ENCODE measurements at regions not wholly inside any gene's neighbourhood (a gene's known extent, or its start where the extent isn't known, plus 50 kb on each side); places are given as distances from the start of the nearest gene placed in this dataset.

DNA sequence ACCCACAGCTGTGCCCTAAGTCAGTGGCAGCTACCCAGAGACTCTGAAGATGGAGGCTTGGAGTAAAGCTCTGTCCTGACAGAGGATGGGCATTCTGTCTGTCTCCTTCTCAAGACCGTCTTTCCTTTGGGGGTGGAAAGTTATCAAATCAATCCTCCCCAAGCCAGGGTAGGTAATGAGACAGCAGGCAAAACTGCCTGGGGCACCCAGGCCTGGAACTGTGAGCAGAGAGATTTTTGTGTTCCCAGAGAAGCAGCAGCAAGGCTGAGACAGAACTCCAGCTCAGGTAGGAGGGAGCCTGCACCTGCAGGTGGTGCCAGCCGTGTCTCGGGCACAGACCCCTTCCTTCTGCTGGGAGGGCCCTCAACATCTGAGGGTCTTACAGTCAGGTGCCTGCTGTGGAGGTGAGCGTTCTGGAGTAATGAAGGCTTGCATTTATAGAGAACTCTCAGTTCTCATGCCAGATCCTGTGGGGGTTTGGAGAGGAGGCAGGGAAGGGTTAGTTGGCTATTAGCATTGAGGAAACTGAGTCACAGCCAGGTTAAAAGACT lies 95.6 kb downstream of the RIPK4 start:
- DNase-seq = no peak

DNA sequence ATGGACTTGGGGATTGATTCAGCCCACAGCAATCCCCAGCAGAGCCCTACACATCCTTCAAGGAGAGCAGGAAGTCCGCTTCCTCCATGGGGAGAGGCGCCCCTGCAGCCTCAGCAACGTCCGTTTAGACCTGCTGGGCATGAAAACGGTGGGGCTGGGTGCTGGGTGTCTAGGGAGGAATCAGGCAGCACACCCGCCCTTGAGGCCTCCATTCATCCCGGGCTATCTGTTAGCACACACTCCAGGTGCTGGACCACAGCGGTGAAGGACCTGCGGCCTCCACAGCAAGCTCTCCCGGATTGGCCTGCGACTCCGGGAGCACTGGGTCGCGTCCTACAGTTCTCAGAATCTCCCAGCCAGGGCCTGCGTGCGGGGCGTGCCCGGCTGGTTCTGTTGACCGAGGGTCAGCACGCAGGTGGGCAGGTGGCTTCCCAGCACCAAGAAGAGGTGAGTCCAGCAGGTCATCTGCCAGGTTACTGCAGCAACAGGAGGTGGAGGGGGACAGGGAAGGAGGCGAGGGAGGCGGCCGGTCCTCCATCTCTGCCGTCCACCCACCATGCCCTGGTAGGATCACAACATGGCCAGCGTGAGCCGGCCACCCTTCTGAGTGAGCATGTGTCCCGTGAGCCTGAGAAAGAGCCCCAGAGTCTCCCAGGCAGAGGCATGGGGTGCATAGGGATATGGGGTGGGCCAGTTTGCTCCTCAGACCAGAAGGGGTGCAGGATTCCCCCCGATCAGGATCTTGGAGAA lies 96.6 kb downstream of the RIPK4 start:
- DNase-seq = no peak

DNA sequence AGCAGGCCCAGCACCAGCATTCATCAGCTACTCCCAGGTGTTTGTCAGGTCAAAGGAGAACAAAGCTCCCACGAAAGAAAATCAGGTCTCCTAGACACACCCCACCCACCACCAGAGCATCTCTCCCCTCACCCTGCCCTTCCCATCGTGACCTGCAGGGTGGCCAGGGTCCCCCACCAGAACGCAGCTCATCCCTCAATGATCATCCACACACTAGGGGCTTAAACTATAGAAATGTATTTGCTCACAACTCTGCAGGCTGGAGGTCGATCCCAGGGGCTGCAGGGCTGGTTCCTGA lies 97.4 kb downstream of the RIPK4 start:
- no peak for DNase-seq

DNA sequence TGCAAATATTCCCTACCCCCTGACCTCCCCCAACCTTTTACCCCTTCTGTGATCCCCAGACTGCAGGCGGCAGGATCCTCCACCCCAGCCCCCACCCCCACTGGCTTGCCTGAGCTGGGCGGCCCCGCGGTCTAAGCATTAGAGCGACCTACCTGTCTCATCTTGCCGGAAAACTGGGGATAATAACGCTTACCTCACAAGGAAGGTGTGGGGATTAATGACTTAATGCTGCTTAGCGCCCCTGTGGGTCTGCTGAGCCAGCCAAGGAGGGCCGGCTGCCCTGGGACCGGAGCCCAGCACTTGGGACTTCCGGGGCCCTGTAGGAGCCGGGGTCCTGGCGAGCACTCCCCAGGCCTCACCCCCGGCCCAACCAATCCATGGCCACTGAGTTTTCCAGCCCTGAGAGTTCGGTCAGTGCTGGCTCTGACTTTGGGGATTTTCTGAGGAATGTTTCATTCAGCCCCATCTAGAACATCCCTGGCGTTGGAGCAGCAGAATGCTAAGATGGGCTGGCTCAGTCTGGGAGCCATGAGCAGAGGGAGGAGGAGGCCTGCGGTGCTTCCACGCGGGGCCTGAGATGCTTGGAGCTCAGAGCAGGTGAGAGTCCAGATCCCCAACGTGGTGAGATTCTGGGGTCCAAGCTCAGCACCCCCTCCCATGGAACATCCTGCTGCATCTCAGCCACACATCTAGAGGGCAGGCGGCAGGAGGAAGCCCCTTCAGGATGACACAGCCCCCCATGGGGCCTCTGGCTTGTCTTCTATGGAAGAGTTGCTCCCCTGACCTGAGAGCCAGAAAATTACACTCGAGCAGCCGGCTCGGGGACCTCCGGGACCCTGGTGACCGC lies 97.9 kb downstream of the RIPK4 start:
- DNase-seq = no peak

DNA sequence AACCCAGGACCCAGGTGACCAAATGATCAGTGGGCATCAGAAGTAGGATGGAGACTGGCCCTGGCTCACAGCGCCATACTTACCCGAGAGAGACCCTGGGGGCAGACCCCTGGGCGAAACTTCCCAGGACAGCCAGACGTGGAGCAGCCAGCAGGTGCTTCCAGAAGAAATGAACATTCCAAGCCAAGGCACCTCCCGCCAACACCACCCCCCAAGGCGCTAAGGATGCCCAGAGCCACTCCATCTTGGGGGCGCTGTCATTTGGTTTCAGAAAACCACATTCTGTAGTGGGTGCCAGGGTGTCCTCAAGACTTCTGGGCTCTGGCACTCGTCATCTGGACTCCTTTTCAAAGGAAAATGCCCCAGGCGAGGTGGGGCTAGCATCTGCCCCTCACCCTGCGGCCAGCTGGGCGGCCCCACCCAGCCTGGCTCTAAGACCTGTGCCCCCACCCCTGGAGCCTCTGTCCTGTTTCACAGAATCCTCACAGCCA lies 98.8 kb downstream of the RIPK4 start:
- no peak for DNase-seq

DNA sequence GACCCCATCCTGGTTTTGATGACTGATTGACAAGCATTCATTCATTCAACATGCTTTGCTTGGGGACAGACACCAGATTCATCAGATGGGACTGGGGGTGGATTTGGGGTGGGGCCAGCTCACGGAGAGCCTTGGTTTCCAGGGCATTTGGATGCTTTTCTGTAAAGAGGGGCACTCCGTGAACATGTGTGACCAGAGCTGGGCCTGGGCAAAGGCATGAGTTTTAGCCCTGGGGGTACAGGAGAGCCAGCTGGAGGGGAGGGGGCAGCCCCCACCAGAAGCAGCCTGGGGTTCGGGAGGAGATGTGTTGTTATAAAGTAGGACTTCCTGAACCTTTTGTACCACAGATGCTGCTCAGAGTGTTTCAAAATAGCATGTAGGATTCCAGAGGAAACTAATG lies 99.7 kb downstream of the RIPK4 start:
- no peak for DNase-seq

DNA sequence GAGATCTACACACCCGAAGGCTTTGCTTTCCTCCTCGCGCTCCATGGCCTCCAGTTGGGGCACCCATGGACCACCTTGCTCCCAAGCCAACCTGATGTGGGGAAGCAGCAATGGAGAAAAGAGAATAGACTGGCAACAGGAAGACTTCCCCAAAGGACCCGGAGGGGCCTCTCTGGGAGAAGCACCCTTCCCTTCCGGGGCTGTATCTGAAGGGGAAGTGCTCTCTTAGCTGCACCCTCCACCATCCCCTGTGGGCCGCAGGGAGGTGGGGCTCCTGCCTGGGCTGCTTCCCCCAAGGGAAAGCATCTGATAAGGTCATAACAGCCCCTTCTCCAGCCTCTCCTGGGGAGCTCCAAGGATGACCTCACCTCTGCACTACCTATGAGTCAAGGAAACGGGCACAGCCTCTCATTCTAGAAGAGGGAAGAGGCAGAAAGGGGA lies 100.2 kb downstream of the RIPK4 start:
- DNase-seq = peak; percentile 18

DNA sequence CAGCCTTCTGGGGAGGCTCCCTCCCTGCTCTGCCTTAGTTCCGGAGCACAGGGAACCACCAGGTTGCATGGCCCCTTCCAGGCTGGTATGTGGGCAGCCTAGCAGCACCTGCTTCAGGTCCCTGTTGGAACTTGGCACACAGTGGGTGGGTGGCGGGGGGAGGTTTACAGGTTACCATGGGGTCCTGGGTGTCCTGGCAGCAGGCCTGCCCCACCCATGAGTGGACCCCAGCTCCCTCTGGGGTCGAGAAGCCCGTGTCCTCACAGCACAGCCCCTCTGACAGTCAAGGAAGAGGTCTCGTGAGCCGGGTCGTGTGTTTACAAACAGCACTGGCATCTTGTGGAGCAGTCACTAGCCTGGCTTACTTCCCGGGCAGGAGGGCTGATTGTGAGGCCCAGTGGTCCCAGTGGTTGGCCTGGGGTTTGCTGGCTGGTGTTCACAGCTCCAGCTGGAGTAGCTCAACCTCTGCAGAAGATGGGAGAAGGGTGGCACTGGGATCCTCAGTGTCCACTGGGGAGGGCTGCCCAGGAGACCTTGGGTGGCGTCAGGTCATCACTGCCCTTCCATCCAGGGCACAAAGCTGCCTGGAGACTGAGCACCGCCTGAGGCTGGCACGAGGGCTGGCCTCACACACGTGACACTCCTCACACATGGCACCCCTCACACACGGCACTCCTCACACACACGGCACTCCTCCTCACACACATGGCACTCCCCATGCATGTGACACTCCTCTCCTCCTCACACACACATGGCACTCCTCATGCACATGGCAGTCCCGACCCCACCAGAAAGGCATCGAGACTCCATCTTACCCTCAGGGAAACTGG lies 100.9 kb downstream of the RIPK4 start:
- DNase-seq = no peak

DNA sequence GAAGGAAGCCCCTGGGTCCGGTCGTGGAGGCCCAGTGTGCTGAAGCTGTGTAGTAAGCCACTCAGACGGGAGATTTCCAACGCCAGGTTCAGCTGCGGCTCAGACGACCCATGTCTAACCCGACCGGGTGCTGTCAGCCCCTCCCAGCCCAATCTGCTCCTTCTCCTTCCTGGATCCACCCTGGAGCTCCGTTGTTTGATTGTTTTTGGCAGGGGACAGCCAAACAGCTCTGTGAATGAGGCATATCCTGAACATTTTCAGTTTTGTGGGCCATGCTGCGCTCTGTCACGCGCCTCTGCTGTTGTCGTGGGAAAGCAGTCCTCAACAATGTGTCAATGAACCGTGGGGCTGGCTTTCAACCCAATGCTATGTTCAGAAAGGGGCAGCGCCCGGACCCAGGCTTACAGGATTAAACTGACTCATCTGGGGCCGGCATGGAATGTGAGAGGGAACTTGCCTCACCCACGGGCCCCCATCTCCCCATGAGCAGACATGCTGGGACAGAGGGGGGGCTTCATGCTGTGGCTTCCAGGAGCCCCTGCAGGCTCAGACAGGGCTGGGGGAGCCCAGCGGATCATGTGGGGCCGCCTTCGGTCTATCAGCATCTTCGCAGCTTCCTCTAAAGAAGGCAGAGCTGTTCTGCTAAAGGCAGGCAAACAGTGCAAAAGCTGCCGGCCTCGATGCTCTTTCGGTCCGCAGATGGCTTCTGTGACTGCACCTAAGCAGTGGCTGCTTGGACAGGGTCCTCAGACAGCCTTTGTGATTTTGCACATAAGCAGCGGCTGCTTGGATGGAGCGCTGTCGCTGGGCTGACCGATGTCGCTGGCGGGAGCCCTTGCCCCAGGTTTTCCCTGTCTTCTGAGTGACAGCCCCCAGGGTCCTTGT lies 101.7 kb downstream of the RIPK4 start:
- no peak for DNase-seq

DNA sequence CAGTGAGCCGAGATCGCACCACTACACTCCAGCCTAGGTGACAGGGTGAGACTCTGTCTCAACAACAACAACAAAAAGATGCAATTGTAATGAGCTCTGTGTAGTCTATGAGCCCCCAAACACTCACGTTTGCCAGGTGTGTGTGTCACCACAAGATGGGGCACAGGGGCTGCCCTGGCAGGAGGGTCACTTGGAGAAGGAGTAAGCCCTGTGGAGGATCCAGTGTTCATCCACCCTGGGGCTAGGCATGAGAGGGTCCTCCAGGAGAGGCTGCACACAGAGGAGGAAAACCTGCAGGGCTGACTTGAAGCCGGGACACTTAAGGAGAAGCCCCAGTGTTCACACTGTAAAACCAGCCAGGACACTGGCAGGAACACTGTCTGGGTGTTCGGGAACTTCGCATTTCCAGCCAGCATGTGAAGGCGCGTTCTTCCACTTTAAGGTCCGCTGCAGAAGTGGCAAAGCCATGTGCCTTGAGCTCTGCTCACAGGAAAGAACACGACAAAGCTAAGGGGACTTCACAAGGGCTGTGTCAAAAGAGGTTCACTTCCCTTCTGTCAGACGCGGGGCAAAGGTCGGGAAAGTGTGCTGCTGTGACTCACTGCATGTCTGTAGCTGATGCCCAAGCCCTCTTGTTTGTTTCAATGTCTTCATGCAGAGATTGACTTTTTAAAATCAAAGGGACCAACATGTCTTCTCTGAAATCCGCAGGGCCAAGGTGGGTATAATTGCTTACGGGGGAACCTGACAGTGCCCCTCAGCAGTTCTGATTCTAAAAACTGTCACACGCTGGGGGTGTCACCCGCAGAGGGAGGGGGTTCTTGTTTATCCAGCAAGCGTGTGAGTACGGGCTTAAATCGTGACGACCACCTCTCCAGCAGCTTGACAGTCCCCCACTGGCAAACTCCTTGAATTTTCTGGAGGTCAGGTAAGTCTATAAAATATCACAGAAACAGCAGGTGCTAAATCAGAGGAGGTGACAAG lies 102.8 kb downstream of the RIPK4 start:
- DNase-seq = peak; percentile 55

DNA sequence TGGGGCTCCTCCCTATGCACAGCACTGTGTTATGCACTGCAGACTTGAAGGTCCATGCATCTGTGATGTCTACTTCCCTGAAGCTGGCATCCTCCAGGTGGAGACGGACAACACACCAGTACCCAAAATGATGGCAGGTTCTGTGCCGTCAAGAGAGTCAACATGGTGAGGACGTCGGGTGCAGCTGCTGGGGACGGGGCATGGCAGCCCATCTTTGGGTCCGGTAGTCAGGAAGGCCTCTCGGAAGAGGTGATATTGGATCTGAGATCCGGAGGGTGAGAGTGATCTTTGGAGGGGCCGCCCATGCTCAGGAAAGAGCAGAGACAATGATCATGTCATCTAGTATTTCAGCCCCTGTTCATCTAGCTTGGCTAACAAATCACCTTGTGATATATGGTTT lies 104.1 kb downstream of the RIPK4 start:
- DNase-seq = no peak

DNA sequence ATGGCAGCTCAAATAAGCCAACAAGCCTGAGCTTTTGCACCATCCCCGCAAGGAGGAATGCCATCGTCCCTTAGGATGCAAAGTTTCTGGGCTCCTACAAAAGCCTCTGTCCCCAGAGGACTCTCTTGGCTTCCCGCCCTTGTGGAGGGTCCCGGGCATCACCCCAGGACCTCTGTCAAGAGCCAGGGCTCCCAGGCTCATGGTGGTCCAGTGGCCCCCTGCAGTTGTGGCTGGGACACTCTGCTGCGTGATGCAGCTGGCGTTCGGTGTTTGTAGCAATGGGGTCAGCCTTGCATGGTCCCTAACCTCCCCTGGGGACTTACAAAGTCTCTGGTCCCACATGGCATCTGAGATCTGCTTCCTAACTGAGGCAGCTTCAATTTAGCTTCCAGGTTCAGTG lies 104.7 kb downstream of the RIPK4 start:
- no peak for DNase-seq

DNA sequence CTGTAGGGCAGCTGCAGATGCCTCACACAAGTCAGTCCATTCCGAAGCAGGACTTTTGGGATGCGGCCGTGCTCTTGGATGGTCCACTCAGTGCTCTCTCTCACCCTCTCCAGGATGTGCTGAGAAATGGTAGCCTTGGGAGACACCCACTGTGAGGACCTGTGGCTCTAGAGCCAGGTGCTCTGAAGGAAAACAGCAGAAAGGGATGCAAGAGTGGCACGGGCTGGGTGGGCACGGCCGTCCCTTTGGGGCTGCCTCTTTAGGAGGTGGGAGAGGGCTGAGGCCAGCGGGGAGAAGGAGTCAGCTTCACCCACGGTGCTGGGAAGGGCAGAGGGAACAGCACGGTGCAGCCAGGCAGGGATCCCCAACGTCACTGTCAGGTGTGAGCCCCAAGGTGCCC lies 106.1 kb downstream of the RIPK4 start:
- DNase-seq = no peak

DNA sequence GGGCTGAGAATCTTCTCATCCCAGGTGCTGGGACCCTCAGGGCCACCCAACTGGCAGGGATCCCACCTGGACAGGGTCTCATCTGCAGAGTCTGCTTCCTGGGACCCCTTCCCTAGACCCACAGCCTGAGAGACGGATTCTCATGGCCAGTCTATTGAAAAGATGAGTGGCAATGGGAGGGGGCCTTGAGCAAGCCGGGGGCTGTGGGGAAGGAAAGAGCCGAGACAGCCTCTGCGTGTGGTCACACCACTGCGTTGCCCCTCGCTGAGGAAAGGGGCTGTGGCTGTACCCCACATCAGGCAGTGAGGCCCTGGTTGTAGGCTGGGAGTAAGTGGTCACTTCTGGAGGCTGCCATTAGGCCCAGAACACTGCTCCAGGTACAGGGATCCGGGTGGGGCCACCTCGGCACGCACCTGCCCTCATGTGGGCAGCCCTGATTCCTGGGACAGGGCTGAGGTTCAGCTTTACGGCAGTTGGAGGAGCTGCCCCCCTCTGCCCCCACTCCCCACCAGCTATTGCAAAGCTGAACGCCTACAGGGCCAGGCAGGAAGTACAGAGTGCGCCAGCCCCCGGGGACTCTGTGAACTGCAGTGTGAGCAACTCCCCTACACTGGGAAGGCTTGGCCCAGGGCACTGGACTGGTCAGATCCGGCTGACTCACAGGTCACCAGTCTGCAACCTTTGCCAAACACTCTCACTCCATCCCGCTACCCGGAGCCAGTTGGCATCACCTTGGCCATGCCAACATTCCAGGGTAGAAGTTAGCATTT lies 106.9 kb downstream of the RIPK4 start:
- DNase-seq = no peak

DNA sequence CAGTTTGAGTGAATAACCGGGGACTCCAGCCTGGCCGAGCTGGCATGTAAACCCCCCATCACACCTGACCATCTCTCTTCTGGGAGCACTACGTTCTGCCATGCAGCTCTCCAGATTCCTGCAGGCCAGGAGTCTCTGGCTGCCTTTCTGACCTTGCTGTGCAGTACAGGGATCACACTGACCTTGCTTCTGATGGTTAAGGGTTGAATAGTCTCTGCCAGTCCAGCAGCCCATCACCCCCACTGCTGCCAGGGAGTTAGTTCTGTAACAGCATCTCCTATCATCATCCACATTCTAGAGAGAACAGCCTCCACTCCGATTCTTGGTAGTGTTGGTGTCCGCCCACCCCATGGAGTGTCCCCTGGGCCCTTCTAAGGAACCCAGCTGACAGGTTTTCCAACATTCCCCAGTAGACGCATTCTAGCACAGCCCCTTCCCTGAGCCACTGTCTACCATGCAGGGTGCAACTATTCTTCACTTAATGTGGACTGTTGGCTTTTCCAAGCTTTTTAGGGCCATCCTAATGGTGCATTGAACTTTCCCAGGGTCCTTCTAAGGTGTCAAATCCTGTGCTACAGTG lies 109.8 kb downstream of the RIPK4 start:
- no peak for DNase-seq

DNA sequence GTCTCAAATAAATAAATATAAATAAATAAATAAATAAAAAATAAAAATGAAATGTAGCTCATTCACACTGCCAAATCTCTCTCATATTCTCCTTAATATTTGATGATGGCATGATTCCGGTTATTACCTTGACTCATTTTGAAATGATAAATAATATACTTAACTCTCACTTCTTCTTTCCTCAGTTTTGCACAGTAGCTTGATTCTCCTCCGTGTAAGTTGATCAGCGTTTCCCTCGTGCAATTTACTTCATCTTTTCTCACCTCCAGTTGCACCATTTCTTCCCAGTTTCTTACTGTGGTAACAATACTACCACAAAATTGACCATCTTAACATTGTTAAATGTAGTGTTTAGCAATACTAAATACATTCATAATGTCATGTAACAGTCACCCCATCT lies 111.6 kb downstream of the RIPK4 start:
- no peak for DNase-seq

DNA sequence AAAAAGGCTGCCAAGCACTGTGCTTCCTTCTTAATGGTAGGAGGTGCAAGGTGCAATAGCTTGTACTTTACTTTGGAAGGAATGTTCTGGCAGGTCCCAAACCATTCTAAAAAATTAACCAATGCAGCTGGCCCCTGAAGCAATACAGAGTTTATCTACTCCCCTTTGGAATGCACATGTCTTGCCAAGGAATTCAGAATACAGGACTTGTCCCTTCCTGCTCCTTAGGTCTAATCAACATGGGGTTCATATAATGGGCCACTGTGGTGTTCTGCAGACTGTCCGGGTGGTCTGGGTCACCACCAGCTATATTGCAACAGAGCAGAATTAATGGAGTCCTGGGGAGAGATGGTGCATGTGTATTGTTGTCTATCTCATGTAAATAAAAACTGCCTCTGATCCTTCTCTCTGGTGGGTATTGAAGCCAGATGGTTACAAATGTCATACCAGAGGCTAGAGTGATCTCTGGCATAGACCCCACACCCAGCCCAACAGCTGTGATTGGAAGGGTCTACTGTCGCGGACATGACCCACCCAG lies 112.8 kb downstream of the RIPK4 start:
- DNase-seq = no peak

DNA sequence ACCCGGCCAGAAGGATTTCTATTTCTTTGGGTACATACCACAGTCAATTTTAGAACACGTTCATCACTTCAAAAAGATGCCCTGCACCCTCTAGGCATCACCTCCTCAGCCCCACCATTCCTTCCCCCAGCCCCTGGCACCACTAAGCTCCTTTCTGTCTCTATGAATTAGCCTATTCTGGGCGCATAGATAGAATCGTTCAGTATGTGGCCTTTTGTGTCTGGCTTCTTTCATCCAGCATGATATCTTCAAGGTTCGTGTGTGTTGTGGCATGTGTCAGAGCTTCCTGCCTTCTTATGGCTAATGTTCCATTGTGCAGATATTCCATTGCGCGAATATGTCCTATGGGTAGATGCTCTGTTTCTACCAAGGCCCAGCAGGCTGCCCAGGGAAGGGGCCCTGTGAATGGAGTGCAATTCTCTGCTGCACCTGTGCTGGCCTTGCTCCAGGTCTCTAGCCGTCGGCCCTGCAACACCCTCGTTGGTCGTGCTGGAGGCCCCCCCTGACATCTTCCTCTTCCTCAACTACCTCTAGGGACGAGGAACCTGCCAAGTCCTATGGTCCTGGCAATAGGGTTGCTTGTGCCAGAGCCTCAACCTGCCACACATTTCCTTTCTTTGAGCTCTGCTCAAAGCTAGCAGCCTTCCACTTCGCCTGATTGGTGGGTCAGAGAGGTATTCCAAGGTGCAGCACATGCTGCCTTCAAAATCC lies 113.5 kb downstream of the RIPK4 start:
- no peak for DNase-seq

DNA sequence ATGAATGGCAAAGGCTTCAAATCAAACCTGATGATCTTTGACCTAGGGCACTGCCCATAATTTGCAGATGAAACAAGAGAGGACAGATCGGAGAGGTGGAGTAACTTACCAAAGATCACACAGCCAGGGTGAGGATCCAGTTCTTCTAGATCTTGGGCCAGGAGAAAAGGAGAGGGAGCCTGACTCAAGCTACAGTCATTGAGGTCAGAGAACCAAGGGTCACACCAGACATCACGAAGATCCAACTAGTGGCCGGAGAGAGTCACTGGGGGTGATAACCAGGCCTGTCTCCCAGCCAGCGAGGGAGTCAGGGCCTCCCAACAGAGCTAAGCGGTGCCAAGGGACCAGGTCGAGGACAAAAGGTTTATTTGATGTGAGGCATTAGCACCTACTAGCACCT lies 115.0 kb downstream of the RIPK4 start:
- DNase-seq = no peak

Measured in CD4-positive, alpha-beta T cell treated with Interferon gamma for 1 hour (primary cell).